ENCODE measurements at regions not wholly inside any gene's neighbourhood (a gene's known extent, or its start where the extent isn't known, plus 50 kb on each side); places are given as distances from the start of the nearest gene placed in this dataset.
A peak's percentile ranks its signal among the peaks of the same experiment; 100 is the strongest.

DNA sequence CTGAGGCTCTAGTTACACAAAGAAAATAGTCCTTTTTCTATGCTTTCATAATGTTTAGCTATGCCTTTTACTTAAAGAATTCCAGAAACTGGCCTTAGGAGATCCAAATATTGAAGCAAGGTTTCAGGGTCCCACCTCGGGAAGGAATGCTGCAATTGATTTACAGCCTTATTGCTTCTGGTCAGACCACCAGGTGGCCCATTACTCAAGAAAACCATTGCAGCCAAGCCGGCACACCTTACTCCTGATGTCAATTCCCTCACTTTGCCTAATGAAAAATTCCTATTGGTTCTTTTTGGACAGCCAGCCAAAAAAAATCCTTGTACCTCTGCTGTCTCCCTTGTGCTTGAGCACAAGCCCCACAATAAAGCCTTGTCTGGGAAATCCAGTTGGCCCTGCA lies 173.9 kb downstream of the LMBRD1 start:
- TF ChIP-seq, protein P1, sequence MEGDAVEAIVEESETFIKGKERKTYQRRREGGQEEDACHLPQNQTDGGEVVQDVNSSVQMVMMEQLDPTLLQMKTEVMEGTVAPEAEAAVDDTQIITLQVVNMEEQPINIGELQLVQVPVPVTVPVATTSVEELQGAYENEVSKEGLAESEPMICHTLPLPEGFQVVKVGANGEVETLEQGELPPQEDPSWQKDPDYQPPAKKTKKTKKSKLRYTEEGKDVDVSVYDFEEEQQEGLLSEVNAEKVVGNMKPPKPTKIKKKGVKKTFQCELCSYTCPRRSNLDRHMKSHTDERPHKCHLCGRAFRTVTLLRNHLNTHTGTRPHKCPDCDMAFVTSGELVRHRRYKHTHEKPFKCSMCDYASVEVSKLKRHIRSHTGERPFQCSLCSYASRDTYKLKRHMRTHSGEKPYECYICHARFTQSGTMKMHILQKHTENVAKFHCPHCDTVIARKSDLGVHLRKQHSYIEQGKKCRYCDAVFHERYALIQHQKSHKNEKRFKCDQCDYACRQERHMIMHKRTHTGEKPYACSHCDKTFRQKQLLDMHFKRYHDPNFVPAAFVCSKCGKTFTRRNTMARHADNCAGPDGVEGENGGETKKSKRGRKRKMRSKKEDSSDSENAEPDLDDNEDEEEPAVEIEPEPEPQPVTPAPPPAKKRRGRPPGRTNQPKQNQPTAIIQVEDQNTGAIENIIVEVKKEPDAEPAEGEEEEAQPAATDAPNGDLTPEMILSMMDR (conservative IDR thresholded peaks at IDR 0.05; ENCODE audit: low read length), result peak; percentile 30
- TF ChIP-seq EZH2phosphoT487 (IDR thresholded peaks at IDR 0.05; ENCODE audit: borderline replicate concordance, low read depth, low read length), result no peak
